ENCODE measurements at regions not wholly inside any gene's neighbourhood (a gene's known extent, or its start where the extent isn't known, plus 50 kb on each side); places are given as distances from the start of the nearest gene placed in this dataset.

GRCh38 chr1:164311377-164311776 is 247.6 kb upstream of the PBX1 start:
- Histone ChIP-seq H3K4me1 (ENCODE audit: control insufficient read depth, insufficient read depth, low read length) (no peaks in the 10 kb centered on the region), H3K36me3 (ENCODE audit: control insufficient read depth in 2 of 2, insufficient read depth in 1 of 2, low read length in 2 of 2) (no peaks in the 10 kb centered on the region), H3K27ac (ENCODE audit: extremely low read depth, low read depth, low read length) (no peak overlapping the region), H3K4me3 (ENCODE audit: low read depth, low read length) (no peak overlapping the region), H3K9me3 (ENCODE audit: control insufficient read depth, insufficient read depth, low read depth, low read length) (no peaks in the 10 kb centered on the region)
- ChIA-PET CTCF (no interaction called here), POLR2A (no interaction called here)
- TF ChIP-seq ZNF335 (tag by site-specific recombination; conservative IDR thresholded peaks at IDR 0.05) (no peak), ZNF19 (tag by site-specific recombination; IDR thresholded peaks at IDR 0.05; ENCODE audit: low read depth) (no peak), ZSCAN16 (tag by site-specific recombination; IDR thresholded peaks at IDR 0.05) (no peak), ZNF140 (tag by site-specific recombination; IDR thresholded peaks at IDR 0.05) (no peak), SALL2 (tag by site-specific recombination; IDR thresholded peaks at IDR 0.05; ENCODE audit: borderline replicate concordance) (no peak)

- POLR2A ChIA-PET: interaction anchor here (0.7 kb wide), 1 partner anchor 1286 kb away, joined by 3 read pairs; no protein-coding TSS in a partner anchor
- Histone ChIP-seq H3K27ac (ENCODE audit: extremely low read depth, low read depth, low read length) (peak overlapping the region; percentile 7; the same call in 1 of the 2 replicates), H3K4me3 (ENCODE audit: low read depth, low read length) (peak overlapping the region; percentile 4), H3K9me3 (ENCODE audit: control insufficient read depth, insufficient read depth, low read depth, low read length) (no peaks in the 10 kb centered on the region), H3K4me1 (ENCODE audit: control insufficient read depth, insufficient read depth, low read length) (no peaks in the 10 kb centered on the region), H3K36me3 (ENCODE audit: control insufficient read depth in 2 of 2, insufficient read depth in 1 of 2, low read length in 2 of 2) (no peaks in the 10 kb centered on the region)
- TF ChIP-seq OSR2 (tag by site-specific recombination; IDR thresholded peaks at IDR 0.05): no peak
- no peak for TF ChIP-seq ZNF138 (tag by site-specific recombination; IDR thresholded peaks at IDR 0.05; ENCODE audit: borderline replicate concordance)
- no peak for TF ChIP-seq AEBP2 (tag by site-specific recombination; IDR thresholded peaks at IDR 0.05; ENCODE audit: borderline replicate concordance)
- TF ChIP-seq ZNF266 (tag by site-specific recombination; IDR thresholded peaks at IDR 0.05; ENCODE audit: low read depth): no peak
- TF ChIP-seq INSM2 (tag by site-specific recombination; IDR thresholded peaks at IDR 0.05): no peak
- no peak for TF ChIP-seq ZNF701 (tag by site-specific recombination; IDR thresholded peaks at IDR 0.05)
- no peak for TF ChIP-seq GLIS1 (tag by site-specific recombination; IDR thresholded peaks at IDR 0.05)
- no peak for TF ChIP-seq ZNF544 (tag by site-specific recombination; IDR thresholded peaks at IDR 0.05)
- TF ChIP-seq ZNF362 (tag by site-specific recombination; IDR thresholded peaks at IDR 0.05): no peak
- no peak for TF ChIP-seq KLF1 (tag by site-specific recombination; IDR thresholded peaks at IDR 0.05)
- TF ChIP-seq ZNF48 (tag by site-specific recombination; IDR thresholded peaks at IDR 0.05): no peak
- TF ChIP-seq ZNF777 (tag by site-specific recombination; IDR thresholded peaks at IDR 0.05; ENCODE audit: borderline replicate concordance): no peak
- TF ChIP-seq ZNF114 (tag by site-specific recombination; IDR thresholded peaks at IDR 0.05): no peak
- TF ChIP-seq ZNF585B (tag by site-specific recombination; IDR thresholded peaks at IDR 0.05): no peak
- TF ChIP-seq ZNF600 (tag by site-specific recombination; IDR thresholded peaks at IDR 0.05): no peak
- TF ChIP-seq ZXDB (tag by site-specific recombination; IDR thresholded peaks at IDR 0.05): no peak
- TF ChIP-seq ZSCAN30 (tag by site-specific recombination; IDR thresholded peaks at IDR 0.05): no peak
- no peak for TF ChIP-seq GLIS2 (tag by site-specific recombination; IDR thresholded peaks at IDR 0.05)
- CTCF ChIA-PET: no interaction called here
Measured at GRCh38 chr1:164320790-164321731, 237.9 kb upstream of the PBX1 start.

Data from HEK293 (cell line).